Uterus (tissue), 3 donors: ENCODE measurements at regions not wholly inside any gene's neighbourhood (a gene's known extent, or its start where the extent isn't known, plus 50 kb on each side); places are given as distances from the start of the nearest gene placed in this dataset.

ENCODE experiments used
- DNase-seq, 2 donors: peaks; one replicate each; pipeline ENCODE4 v3.0.0-alpha.2; 2019 to 2020
- H3K27ac ChIP-seq, 2 donors: fragments of 200-600 bp; sonication (generic); 1 replicate in 1 of 2; 2 replicates in 1 of 2; pipeline ENCODE4 v1.5.1; 2016 to 2018
- H3K27me3 ChIP-seq, 2 donors: fragments of 200-600 bp; sonication (generic); one replicate each; pipeline ENCODE4 v1.5.1; 2018 to 2019; ENCODE audit warnings: control low read depth in 1 of 2
- H3K36me3 ChIP-seq, 2 donors: fragments of 200-600 bp; sonication (generic); one replicate each; pipeline ENCODE4 v1.5.1; 2019; ENCODE audit warnings: control low read depth in 1 of 2
- H3K4me1 ChIP-seq, 2 donors: fragments of 200-600 bp; sonication (generic); one replicate each; pipeline ENCODE4 v1.5.1; 2018 to 2019; ENCODE audit warnings: control low read depth in 1 of 2
- H3K4me3 ChIP-seq, 2 donors: fragments of 200-600 bp; sonication (generic); 1 replicate in 1 of 2; 2 replicates in 1 of 2; pipeline ENCODE4 v1.5.1; 2018 to 2019; ENCODE audit warnings: mild to moderate bottlenecking in 1 of 2
- H3K9me3 ChIP-seq, 2 donors: fragments of 200-600 bp; sonication (generic); one replicate each; pipeline ENCODE4 v1.5.1; 2019; ENCODE audit warnings: control low read depth in 1 of 2
- POLR2A ChIP-seq, 2 donors: fragments of 450-650 bp; IDR thresholded peaks; one replicate each; pipeline ENCODE4 v1.6.1; 2016; ENCODE audit warnings: antibody characterized with exemption in 2 of 2, mild to moderate bottlenecking in 1 of 2, moderate library complexity in 1 of 2
- intact Hi-C: fragments of 100-400 bp; cut with DNase I; formaldehyde crosslinking; loops from one replicate; pipeline ENCODE4 v1.15.1; 2023; ENCODE audit warnings: low total_unique reads
- TF ChIP-seq, protein P1 (sequence below), 4 experiments: fragments of 200-600 bp in 2 of 4; fragments of 450-650 bp in 2 of 4; sonication (generic) in 2 of 4; IDR thresholded peaks; one replicate each; pipeline ENCODE4 v1.5.1; 2016 to 2019; ENCODE audit warnings: antibody characterized with exemption in 4 of 4, mild to moderate bottlenecking in 2 of 4, moderate library complexity in 1 of 4
- donor health status: DM: yes; HTN: yes; CAD: no.

DNA sequence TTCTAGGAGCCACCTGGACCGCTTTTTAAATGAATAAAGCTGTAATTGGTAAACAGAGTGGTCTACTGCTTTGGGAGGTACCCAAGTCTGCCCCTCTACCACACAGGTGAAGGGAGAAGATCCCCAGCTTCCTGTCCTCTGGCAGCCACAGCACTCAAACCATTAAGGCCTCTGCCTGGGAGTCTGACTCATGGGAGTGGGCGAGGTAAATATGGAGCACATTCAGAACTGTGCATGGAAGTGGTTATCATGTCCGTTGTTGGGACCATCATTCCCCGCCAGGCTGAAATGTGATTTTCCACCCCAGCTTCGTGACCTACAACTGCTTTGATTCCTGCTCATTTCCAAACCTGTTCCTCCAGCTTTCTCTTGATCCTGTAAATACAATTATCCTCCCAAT is 59.5 kb upstream of the ALDH1B1 start:
- TF ChIP-seq, protein P1, sequence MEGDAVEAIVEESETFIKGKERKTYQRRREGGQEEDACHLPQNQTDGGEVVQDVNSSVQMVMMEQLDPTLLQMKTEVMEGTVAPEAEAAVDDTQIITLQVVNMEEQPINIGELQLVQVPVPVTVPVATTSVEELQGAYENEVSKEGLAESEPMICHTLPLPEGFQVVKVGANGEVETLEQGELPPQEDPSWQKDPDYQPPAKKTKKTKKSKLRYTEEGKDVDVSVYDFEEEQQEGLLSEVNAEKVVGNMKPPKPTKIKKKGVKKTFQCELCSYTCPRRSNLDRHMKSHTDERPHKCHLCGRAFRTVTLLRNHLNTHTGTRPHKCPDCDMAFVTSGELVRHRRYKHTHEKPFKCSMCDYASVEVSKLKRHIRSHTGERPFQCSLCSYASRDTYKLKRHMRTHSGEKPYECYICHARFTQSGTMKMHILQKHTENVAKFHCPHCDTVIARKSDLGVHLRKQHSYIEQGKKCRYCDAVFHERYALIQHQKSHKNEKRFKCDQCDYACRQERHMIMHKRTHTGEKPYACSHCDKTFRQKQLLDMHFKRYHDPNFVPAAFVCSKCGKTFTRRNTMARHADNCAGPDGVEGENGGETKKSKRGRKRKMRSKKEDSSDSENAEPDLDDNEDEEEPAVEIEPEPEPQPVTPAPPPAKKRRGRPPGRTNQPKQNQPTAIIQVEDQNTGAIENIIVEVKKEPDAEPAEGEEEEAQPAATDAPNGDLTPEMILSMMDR (IDR thresholded peaks at IDR 0.05) = no peak
- no peak for TF ChIP-seq POLR2A (IDR thresholded peaks at IDR 0.05)
- no peaks in the 10 kb centered on the region for H3K4me1 ChIP-seq
- no peaks in the 10 kb centered on the region for H3K27me3 ChIP-seq
- H3K36me3 ChIP-seq = no peaks in the 10 kb centered on the region
- H3K27ac ChIP-seq = no peak overlapping the region
- no peak for DNase-seq
- no peaks in the 10 kb centered on the region for H3K9me3 ChIP-seq
- H3K4me3 ChIP-seq = no peak overlapping the region
- intact Hi-C loops = no loop called here

DNA sequence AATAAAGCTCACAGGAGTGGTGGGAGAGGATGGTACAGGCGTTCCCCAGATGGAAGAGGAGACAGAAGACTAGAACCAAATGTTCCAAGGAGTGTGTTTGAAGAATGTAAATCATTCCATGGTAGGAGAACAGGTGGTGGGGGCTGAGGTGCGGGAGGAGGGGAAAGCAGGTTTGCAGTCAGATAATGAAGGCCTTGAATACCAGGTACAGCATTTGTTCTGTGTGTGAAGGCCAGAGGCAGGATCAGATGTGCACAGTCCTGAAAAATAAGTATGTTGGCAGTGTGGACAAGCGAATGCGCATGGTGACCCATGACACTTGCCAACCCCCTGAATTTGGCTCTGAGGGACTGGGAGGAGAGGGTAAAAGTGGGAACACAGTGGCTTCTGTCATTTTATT is 59.9 kb upstream of the ALDH1B1 start:
- H3K27me3 ChIP-seq = no peaks in the 10 kb centered on the region
- H3K36me3 ChIP-seq = no peaks in the 10 kb centered on the region
- TF ChIP-seq POLR2A (IDR thresholded peaks at IDR 0.05) = no peak
- TF ChIP-seq, protein P1 (IDR thresholded peaks at IDR 0.05) = no peak
- no peaks in the 10 kb centered on the region for H3K9me3 ChIP-seq
- intact Hi-C loops = no loop called here
- H3K4me3 ChIP-seq = no peak overlapping the region
- H3K27ac ChIP-seq = no peak overlapping the region
- no peak for DNase-seq
- H3K4me1 ChIP-seq = no peaks in the 10 kb centered on the region

DNA sequence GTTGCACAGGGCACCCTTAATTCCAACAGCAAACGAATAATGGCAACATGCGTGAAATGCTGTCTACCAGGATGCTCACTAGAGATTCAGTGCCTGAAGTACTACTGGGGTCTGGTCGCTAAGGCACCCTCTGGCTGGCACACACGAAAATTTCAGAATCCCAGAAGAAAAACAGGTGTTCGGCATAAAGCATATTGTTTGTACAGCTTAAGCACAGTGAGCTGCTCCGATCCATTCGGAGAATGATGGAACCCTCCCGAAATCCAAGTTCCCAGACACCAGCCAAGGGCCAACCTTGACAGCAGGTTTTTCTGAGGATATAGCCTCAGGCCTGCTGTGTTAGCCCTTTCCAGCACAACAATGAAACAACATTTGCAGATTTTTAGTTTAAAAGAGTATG is 61.4 kb upstream of the ALDH1B1 start:
- H3K27ac ChIP-seq = no peak overlapping the region
- H3K36me3 ChIP-seq = no peaks in the 10 kb centered on the region
- H3K9me3 ChIP-seq = no peaks in the 10 kb centered on the region
- TF ChIP-seq, protein P1 (IDR thresholded peaks at IDR 0.05) = no peak
- TF ChIP-seq POLR2A (IDR thresholded peaks at IDR 0.05) = no peak
- H3K4me1 ChIP-seq = no peaks in the 10 kb centered on the region
- H3K4me3 ChIP-seq = no peak overlapping the region
- H3K27me3 ChIP-seq = no peaks in the 10 kb centered on the region
- DNase-seq = no peak
- intact Hi-C loops = no loop called here

DNA sequence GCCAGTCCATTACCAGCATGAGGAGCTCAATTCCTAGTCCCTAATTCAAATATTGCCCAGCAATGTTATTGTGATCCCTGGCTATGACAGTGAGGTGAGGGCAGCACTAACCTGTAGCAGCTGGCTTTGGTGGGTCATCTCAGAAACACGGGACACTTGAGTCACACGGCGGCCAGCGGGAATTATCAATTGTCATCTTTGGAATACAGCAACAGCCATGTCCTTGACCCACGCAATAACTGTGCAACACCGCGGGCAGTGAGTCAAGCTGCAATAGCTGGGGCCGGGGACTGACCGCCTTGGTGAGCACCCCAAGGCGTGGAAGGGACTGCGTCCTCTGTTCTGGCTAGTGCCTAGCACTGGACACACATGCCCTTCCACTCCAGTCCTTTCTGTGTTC is 62.5 kb upstream of the ALDH1B1 start:
- Histone ChIP-seq H3K4me1 (no peaks in the 10 kb centered on the region), H3K4me3 (no peak overlapping the region), H3K9me3 (no peaks in the 10 kb centered on the region), H3K27me3 (no peaks in the 10 kb centered on the region), H3K36me3 (no peaks in the 10 kb centered on the region), H3K27ac (no peak overlapping the region)
- intact Hi-C loops = no loop called here
- TF ChIP-seq, protein P1 (IDR thresholded peaks at IDR 0.05) = no peak
- TF ChIP-seq POLR2A (IDR thresholded peaks at IDR 0.05) = no peak
- DNase-seq = no peak

DNA sequence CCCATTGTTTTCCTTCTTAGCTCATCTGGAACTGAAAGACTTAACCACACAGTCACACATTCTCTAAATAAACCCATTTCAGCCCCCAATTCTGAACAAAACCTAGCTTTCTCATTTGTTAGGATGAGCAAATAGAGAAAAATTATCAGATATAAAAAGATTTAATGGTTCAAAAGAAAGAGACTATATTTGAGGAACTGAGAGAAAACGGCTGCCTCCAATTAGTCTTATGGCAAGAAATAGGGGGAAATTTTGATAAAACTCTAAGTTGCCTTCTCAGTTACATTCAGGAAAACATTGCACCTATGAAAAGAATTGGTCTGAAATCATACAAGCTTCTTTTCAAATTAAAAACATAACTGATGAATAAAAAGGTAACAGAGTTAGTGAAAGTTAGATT is 63.7 kb upstream of the ALDH1B1 start:
- H3K27me3 ChIP-seq = no peaks in the 10 kb centered on the region
- TF ChIP-seq, protein P1 (IDR thresholded peaks at IDR 0.05) = no peak
- no peak for TF ChIP-seq POLR2A (IDR thresholded peaks at IDR 0.05)
- DNase-seq = no peak
- intact Hi-C loops = no loop called here
- H3K27ac ChIP-seq = no peak overlapping the region
- no peaks in the 10 kb centered on the region for H3K4me1 ChIP-seq
- H3K4me3 ChIP-seq = no peak overlapping the region
- H3K36me3 ChIP-seq = no peaks in the 10 kb centered on the region
- H3K9me3 ChIP-seq = no peaks in the 10 kb centered on the region
